ENCODE measurements at regions not wholly inside any gene's neighbourhood (a gene's known extent, or its start where the extent isn't known, plus 50 kb on each side); places are given as distances from the start of the nearest gene placed in this dataset.

- POLR2A ChIA-PET: no interaction called here
These were observed 780.9 kb downstream of the RPS29 start for GRCh38 chr14:48805315-48805714.

GRCh38 chr14:48792376-48793024 lies 793.7 kb downstream of the RPS29 start:
- no peak for TF ChIP-seq CTCF (IDR thresholded peaks at IDR 0.05; ENCODE audit: low read depth, low read length)
- ChIA-PET POLR2A (no interaction called here), CTCF (no interaction called here)
- no peaks in the 10 kb centered on the region for H3K27me3 ChIP-seq (ENCODE audit: control insufficient read depth, insufficient read depth, low read length)
- no peak overlapping the region for H3K4me3 ChIP-seq (ENCODE audit: low read depth, low read length)
- peaks cover 8% of the 10 kb centered on the region; the same call in 1 of the 2 replicates for H3K9me3 ChIP-seq (ENCODE audit: control insufficient read depth, insufficient read depth, low read length)
- no peak for DNase-seq (ENCODE audit: low read depth, low spot score)
- H3K27ac ChIP-seq (ENCODE audit: low read depth, low read length): no peak overlapping the region

More at GRCh38 chr14:48805315-48805714, 780.9 kb downstream of the RPS29 start:
- TF ChIP-seq CTCF (IDR thresholded peaks at IDR 0.05; ENCODE audit: low read depth, low read length): no peak
- Histone ChIP-seq H3K27ac (ENCODE audit: low read depth, low read length) (no peak overlapping the region), H3K27me3 (ENCODE audit: control insufficient read depth, insufficient read depth, low read length) (no peaks in the 10 kb centered on the region), H3K4me3 (ENCODE audit: low read depth, low read length) (no peak overlapping the region), H3K9me3 (ENCODE audit: control insufficient read depth, insufficient read depth, low read length) (no peaks in the 10 kb centered on the region; the same call in 1 of the 2 replicates)
- CTCF ChIA-PET: no interaction called here
- DNase-seq (ENCODE audit: low read depth, low spot score): no peak

- CTCF ChIA-PET: no interaction called here
- H3K4me3 ChIP-seq (ENCODE audit: low read depth, low read length): no peak overlapping the region
- H3K27me3 ChIP-seq (ENCODE audit: control insufficient read depth, insufficient read depth, low read length): no peaks in the 10 kb centered on the region
- no peak for DNase-seq (ENCODE audit: low read depth, low spot score)
- no peak overlapping the region for H3K27ac ChIP-seq (ENCODE audit: low read depth, low read length)
- peaks cover 8% of the 10 kb centered on the region; the same call in 1 of the 2 replicates for H3K9me3 ChIP-seq (ENCODE audit: control insufficient read depth, insufficient read depth, low read length)
- POLR2A ChIA-PET: no interaction called here
- no peak for TF ChIP-seq CTCF (IDR thresholded peaks at IDR 0.05; ENCODE audit: low read depth, low read length)
These were observed 797.4 kb downstream of the RPS29 start for GRCh38 chr14:48788771-48789170.

GRCh38 chr14:48786498-48786897 lies 799.7 kb downstream of the RPS29 start:
- H3K27me3 ChIP-seq (ENCODE audit: control insufficient read depth, insufficient read depth, low read length): no peaks in the 10 kb centered on the region
- POLR2A ChIA-PET: no interaction called here
- no peak overlapping the region for H3K4me3 ChIP-seq (ENCODE audit: low read depth, low read length)
- H3K27ac ChIP-seq (ENCODE audit: low read depth, low read length): no peak overlapping the region
- no peak for TF ChIP-seq CTCF (IDR thresholded peaks at IDR 0.05; ENCODE audit: low read depth, low read length)
- no peaks in the 10 kb centered on the region for H3K9me3 ChIP-seq (ENCODE audit: control insufficient read depth, insufficient read depth, low read length)
- DNase-seq (ENCODE audit: low read depth, low spot score): no peak
- CTCF ChIA-PET: no interaction called here

GRCh38 chr14:48771717-48772116 lies 814.5 kb downstream of the RPS29 start:
- no peak for DNase-seq (ENCODE audit: low read depth, low spot score)
- H3K4me3 ChIP-seq (ENCODE audit: low read depth, low read length): no peak overlapping the region
- CTCF ChIA-PET: no interaction called here
- POLR2A ChIA-PET: no interaction called here
- H3K27me3 ChIP-seq (ENCODE audit: control insufficient read depth, insufficient read depth, low read length): no peaks in the 10 kb centered on the region
- H3K9me3 ChIP-seq (ENCODE audit: control insufficient read depth, insufficient read depth, low read length): peaks cover 8% of the 10 kb centered on the region; the same call in 1 of the 2 replicates
- H3K27ac ChIP-seq (ENCODE audit: low read depth, low read length): no peak overlapping the region
- no peak for TF ChIP-seq CTCF (IDR thresholded peaks at IDR 0.05; ENCODE audit: low read depth, low read length)

All from AG04450 (cell line).